Prostate gland (tissue), 2 donors: ENCODE measurements at regions not wholly inside any gene's neighbourhood (a gene's known extent, or its start where the extent isn't known, plus 50 kb on each side); places are given as distances from the start of the nearest gene placed in this dataset.

Experiments
- CTCF ChIP-seq, 4 experiments: fragments of 200-600 bp in 2 of 4; fragments of 450-650 bp in 2 of 4; sonication (generic) in 2 of 4; IDR thresholded peaks; 1 replicate in 3 of 4; 2 replicates in 1 of 4; pipeline ENCODE4 v1.5.1; 2016 to 2019; ENCODE audit warnings: antibody characterized with exemption in 4 of 4, mild to moderate bottlenecking in 2 of 4, moderate library complexity in 2 of 4
- POLR2A ChIP-seq: fragments of 450-650 bp; IDR thresholded peaks from one replicate; pipeline ENCODE4 v1.6.1; 2016; ENCODE audit warnings: antibody characterized with exemption, mild to moderate bottlenecking

GRCh38 chr1:181951213-181951612 lies 110.3 kb downstream of the ZNF648 start:
- TF ChIP-seq CTCF (IDR thresholded peaks at IDR 0.05) (no peak), POLR2A (no peak)
